Adrenal gland (tissue), 9 donors: ENCODE measurements at regions not wholly inside any gene's neighbourhood (a gene's known extent, or its start where the extent isn't known, plus 50 kb on each side); places are given as distances from the start of the nearest gene placed in this dataset.

Experiments
- DNase-seq, 7 donors: peaks; one replicate each; pipeline ENCODE4 v3.0.0-alpha.2; 2019 to 2020
- H3K27ac ChIP-seq, 5 donors: fragments of 200-600 bp; sonication (generic) in 4 of 5; 1 replicate in 3 of 5; 2 replicates in 2 of 5; pipeline versions ENCODE4 v1.5.1 to v1.8.0; 2016 to 2020; ENCODE audit warnings: mild to moderate bottlenecking in 1 of 5
- H3K27me3 ChIP-seq: fragments of 200-600 bp; 2 replicates; pipeline ENCODE4 v1.8.0; 2021
- H3K36me3 ChIP-seq, 2 donors: fragments of 200-600 bp; replicated peaks in 1 of 2; 1 replicate in 1 of 2; 2 replicates in 1 of 2; pipeline versions ENCODE4 v1.5.1 to v1.8.0; 2018 to 2022
- H3K4me1 ChIP-seq, 2 donors: fragments of 200-600 bp; replicated peaks in 1 of 2; 1 replicate in 1 of 2; 2 replicates in 1 of 2; pipeline versions ENCODE4 v1.5.1 to v1.8.0; 2018 to 2021
- H3K4me3 ChIP-seq, 4 donors: fragments of 200-600 bp; sonication (generic) in 3 of 4; one replicate each; pipeline ENCODE4 v1.5.1; 2016 to 2018
- H3K9me3 ChIP-seq, 3 donors: fragments of 200-600 bp; sonication (generic) in 1 of 3; replicated peaks in 1 of 3; 1 replicate in 2 of 3; 2 replicates in 1 of 3; pipeline versions ENCODE4 v1.5.1 to v1.8.0; 2016 to 2021
- POLR2A ChIP-seq, 2 donors: fragments of 450-650 bp; IDR thresholded peaks; one replicate each; pipeline ENCODE4 v1.6.1; 2017; ENCODE audit warnings: antibody characterized with exemption in 2 of 2, mild to moderate bottlenecking in 2 of 2, moderate library complexity in 1 of 2
- WGBS, 4 donors: extraction: QIAGEN DNeasy Blood & Tissue Kit in 2 of 4; methylation state at CpG; one replicate each; pipeline versions ENCODE4 v1.1.5 to v1.1.7; 2013 to 2017; 5-methylcytosine and 5-hydroxymethylcytosine counted together
- intact Hi-C, 2 donors: fragments of 100-400 bp; cut with DNase I; formaldehyde crosslinking; loops; one replicate each; pipeline versions ENCODE4 v1.14.1 to v1.15.0; 2022 to 2023
- TF ChIP-seq, protein P1 (sequence below), 6 experiments: fragments of 450-650 bp in 4 of 6; fragments of 200-600 bp in 2 of 6; sonication (generic) in 1 of 6; IDR thresholded peaks; 1 replicate in 5 of 6; 2 replicates in 1 of 6; pipeline versions ENCODE4 v1.5.1 to v1.8.0; 2016 to 2021; ENCODE audit warnings: antibody characterized with exemption in 6 of 6, mild to moderate bottlenecking in 2 of 6, moderate library complexity in 1 of 6
- donor health status: healthy with polysubstance abuse.
- donor health status: Bipolar disorder and iron deficiency.
- donor health status: DM: yes; HTN: yes; CAD: no.
- donor health status: DM: no; HTN: no; CAD: no.
- donor health status: DM: no; HTN: no; CAD: no.

DNA sequence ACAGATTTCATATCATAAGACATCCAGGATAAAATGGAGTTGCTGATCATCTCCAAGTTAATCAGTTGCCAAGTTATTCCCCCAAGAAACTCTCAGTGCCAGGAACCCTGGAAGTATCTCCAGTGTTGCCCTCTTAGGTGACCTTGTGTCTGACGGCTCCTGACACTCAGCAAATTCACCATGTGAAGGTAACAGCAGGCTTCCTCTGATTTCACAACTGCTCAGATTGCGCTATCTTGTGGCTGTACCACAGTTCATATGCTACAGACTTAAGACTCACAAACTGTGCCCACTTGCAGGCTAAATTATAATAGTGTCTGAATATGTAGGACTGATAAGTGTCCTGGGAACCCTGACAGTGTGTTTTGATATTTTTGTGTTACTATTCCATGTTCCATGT, 186.6 kb upstream of the OPRM1 start:
- Histone ChIP-seq H3K27ac (no peak overlapping the region), H3K36me3 (no peaks in the 10 kb centered on the region), H3K27me3 (no peaks in the 10 kb centered on the region), H3K4me1 (no peaks in the 10 kb centered on the region), H3K9me3 (no peaks in the 10 kb centered on the region), H3K4me3 (no peak overlapping the region)
- no peak for DNase-seq
- TF ChIP-seq, protein P1, sequence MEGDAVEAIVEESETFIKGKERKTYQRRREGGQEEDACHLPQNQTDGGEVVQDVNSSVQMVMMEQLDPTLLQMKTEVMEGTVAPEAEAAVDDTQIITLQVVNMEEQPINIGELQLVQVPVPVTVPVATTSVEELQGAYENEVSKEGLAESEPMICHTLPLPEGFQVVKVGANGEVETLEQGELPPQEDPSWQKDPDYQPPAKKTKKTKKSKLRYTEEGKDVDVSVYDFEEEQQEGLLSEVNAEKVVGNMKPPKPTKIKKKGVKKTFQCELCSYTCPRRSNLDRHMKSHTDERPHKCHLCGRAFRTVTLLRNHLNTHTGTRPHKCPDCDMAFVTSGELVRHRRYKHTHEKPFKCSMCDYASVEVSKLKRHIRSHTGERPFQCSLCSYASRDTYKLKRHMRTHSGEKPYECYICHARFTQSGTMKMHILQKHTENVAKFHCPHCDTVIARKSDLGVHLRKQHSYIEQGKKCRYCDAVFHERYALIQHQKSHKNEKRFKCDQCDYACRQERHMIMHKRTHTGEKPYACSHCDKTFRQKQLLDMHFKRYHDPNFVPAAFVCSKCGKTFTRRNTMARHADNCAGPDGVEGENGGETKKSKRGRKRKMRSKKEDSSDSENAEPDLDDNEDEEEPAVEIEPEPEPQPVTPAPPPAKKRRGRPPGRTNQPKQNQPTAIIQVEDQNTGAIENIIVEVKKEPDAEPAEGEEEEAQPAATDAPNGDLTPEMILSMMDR (IDR thresholded peaks at IDR 0.05), result no peak
- TF ChIP-seq POLR2A (IDR thresholded peaks at IDR 0.05), result no peak
- intact Hi-C loops, result no loop called here
- 42 to 55% (median 44%) methylated on average over 2 of the region's 2 CpGs for WGBS, 4 donors

GRCh38 chr6:153852034-153852433, 187.0 kb upstream of the OPRM1 start:
- Histone ChIP-seq H3K4me3 (no peak overlapping the region), H3K9me3 (no peaks in the 10 kb centered on the region), H3K36me3 (no peaks in the 10 kb centered on the region), H3K27ac (no peak overlapping the region), H3K4me1 (no peaks in the 10 kb centered on the region), H3K27me3 (no peaks in the 10 kb centered on the region)
- DNase-seq, result no peak
- no peak for TF ChIP-seq POLR2A (IDR thresholded peaks at IDR 0.05)
- TF ChIP-seq, protein P1 (IDR thresholded peaks at IDR 0.05), result no peak
- intact Hi-C loops, result no loop called here
- WGBS, 4 donors, result 83 to 90% (median 85%) methylated on average over 3 of the region's 3 CpGs

- intact Hi-C loops, result no loop called here
- Histone ChIP-seq H3K4me1 (no peaks in the 10 kb centered on the region), H3K9me3 (no peaks in the 10 kb centered on the region), H3K27ac (no peak overlapping the region), H3K4me3 (no peak overlapping the region), H3K27me3 (no peaks in the 10 kb centered on the region), H3K36me3 (no peaks in the 10 kb centered on the region)
- no peak for DNase-seq
- WGBS, 4 donors, result 67 to 80% (median 70%) methylated on average over 1 of the region's 1 CpG
- TF ChIP-seq, protein P1 (IDR thresholded peaks at IDR 0.05), result no peak
- TF ChIP-seq POLR2A (IDR thresholded peaks at IDR 0.05), result no peak
Measured at GRCh38 chr6:153849072-153849779, 189.8 kb upstream of the OPRM1 start.

- Histone ChIP-seq H3K4me3 (no peak overlapping the region), H3K36me3 (no peaks in the 10 kb centered on the region), H3K4me1 (no peaks in the 10 kb centered on the region), H3K27me3 (no peaks in the 10 kb centered on the region), H3K9me3 (no peaks in the 10 kb centered on the region), H3K27ac (no peak overlapping the region)
- WGBS, 4 donors, result 58 to 80% (median 63%) methylated on average over 4 of the region's 4 CpGs
- intact Hi-C loops, result no loop called here
- DNase-seq, result no peak
- TF ChIP-seq POLR2A (IDR thresholded peaks at IDR 0.05), result no peak
- TF ChIP-seq, protein P1 (IDR thresholded peaks at IDR 0.05), result no peak
Measured at GRCh38 chr6:153843420-153843819, 195.6 kb upstream of the OPRM1 start.
